ENCODE measurements at regions not wholly inside any gene's neighbourhood (a gene's known extent, or its start where the extent isn't known, plus 50 kb on each side); places are given as distances from the start of the nearest gene placed in this dataset.

- TF ChIP-seq CTCF (IDR thresholded peaks at IDR 0.05), result no peak
- no peak for TF ChIP-seq POLR2A (IDR thresholded peaks at IDR 0.05)
Observed at GRCh38 chr10:131014271-131014670, 297.2 kb downstream of the TCERG1L start.

Measured in right lobe of liver (tissue), 4 donors.